Cardiac septum (tissue), 1 donor: ENCODE measurements at regions not wholly inside any gene's neighbourhood (a gene's known extent, or its start where the extent isn't known, plus 50 kb on each side); places are given as distances from the start of the nearest gene placed in this dataset.
"Not testable (repeated sequence)": the region's sequence is repeated elsewhere in the genome, so short reads cannot be mapped to it uniquely, and the experiment has no call there.

ENCODE experiments used
- DNase-seq: peaks from one replicate; pipeline ENCODE4 v3.0.0-alpha.2; 2020; ENCODE audit warnings: low spot score
- intact Hi-C: fragments of 100-400 bp; cut with DNase I; formaldehyde crosslinking; loops from one replicate; pipeline ENCODE4 v1.14.0; 2022
- donor health status: DM: no; HTN: no; CAD: no.

DNA sequence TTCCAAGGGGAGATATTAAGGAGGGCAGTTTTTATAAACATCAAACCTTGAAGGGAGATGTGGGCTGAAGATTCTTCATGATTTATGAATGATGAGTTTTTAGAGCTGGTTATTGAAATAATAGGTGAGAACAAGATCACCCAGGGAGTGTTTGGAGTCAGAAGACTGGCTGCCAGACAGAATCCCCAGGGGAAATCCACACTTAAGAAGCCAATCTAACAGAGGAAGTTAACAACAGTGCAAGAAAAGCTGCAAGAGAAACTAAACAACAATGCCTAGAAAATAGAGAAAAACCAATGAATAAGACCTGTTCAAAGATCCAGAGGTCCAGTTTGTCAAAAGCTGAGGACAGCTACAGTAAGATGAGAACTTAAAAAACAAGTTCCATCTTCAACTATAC, 167.9 kb upstream of the MAN1A1 start:
- DNase-seq = no peak
- intact Hi-C loops = no loop called here

GRCh38 chr6:119514345-119514744, 164.8 kb upstream of the MAN1A1 start:
- intact Hi-C loops = no loop called here
- DNase-seq = no peak

DNA sequence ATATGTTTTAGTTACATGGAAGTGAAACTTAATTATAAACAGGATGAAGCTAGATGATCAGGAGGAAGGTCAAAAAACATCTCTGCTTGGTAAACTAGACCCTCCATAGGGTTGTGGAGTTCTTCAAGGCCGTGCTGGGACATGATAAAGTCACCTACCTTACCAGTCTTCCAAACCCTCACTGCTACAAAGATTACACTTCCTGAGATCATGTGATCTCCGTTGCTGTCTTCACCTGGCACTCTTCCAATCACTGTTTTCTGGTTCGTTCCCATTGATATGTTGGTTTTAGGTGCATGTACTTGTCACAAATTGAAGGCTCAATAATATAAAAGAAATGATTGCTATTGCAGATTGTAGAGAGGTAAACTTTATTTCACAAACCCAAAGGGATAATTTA, 161.5 kb upstream of the MAN1A1 start:
- intact Hi-C loops = no loop called here
- no peak for DNase-seq

DNA sequence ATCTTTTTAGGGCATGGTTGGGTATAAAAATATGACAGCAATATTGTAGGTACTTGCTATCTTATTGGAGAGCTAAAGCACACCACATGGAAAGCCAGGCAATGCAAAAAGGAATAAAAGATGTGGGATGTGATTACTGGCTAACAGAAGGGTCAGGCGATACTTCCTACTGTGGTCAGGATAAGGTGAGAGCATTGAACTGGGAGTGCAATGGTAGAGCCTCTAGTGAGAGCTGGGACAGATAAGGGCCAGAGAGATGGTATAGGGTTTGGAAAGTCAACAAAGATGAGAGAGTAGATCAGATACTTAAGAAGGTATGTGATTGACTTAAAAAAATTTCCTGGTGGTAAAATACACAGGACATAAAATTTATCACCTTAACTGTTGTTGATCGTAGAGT, 160.7 kb upstream of the MAN1A1 start:
- intact Hi-C loops = no loop called here
- no peak for DNase-seq

DNA sequence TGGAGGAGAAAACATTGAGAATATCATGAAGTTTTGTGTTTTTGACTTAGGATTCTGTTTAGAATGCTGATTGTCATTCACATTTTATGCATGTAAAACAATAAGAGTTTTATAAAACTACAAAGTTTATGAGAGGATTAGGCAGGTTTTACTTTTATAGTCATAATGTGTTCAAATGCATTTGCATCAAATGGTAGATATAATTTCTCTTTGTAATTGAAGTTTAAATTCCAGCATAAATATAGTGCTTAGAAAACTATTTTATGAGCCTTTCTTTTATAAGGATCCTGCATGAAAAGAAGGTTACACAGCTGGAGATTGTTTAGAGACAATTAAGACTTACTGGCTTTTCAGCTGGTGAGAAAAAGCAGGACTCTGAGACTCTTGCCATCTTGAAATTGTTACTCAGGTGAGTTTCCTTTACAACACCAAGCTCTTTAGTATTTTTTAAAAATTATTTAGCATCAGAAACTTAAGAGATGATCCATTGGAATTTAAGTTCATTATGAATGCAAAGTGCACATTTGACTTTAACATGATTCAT, 157.1 kb upstream of the MAN1A1 start:
- no peak for DNase-seq
- intact Hi-C loops = no loop called here

DNA sequence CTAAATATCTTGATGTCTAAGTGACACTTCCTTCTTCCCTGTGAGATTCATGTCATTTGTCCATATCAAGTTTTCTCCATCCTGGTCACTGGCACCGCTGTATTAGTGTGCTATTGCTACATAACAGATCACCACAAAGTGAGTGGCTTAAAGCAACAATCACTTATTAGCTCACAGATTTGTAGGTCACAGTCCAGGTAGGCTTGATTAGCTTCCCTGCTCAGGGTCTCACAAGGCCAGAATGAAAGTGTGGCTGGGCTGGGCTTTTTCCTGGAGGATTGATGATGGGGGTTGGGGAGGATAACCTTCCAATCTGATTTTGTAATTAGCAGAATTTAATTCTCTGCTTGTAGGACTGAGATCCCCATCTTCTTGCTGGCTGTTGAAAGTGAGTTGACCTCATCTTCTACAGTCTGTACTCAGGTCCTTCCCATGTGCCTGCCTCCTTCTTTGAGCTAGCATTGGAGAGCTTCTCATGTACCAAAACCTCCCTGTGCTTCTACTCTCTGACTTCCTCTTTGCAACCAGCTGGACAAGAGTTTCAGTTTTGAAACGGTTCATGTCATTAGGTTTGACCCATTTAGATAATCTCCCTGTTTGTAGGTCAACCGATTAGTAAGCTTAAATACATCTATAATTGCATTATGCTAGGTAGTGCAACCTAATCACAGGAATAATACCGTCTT, 152.4 kb upstream of the MAN1A1 start:
- DNase-seq = no peak
- intact Hi-C loops = no loop called here

- intact Hi-C loops = no loop called here
- no peak for DNase-seq
Measured at GRCh38 chr6:119499797-119500196, 150.2 kb upstream of the MAN1A1 start.

GRCh38 chr6:119497988-119498727, 148.6 kb upstream of the MAN1A1 start:
- intact Hi-C loops = no loop called here
- DNase-seq = no peak

GRCh38 chr6:119495230-119495683, 145.7 kb upstream of the MAN1A1 start:
- no peak for DNase-seq
- intact Hi-C loops = no loop called here

GRCh38 chr6:119493980-119494379, 144.4 kb upstream of the MAN1A1 start:
- intact Hi-C loops = no loop called here
- no peak for DNase-seq

DNA sequence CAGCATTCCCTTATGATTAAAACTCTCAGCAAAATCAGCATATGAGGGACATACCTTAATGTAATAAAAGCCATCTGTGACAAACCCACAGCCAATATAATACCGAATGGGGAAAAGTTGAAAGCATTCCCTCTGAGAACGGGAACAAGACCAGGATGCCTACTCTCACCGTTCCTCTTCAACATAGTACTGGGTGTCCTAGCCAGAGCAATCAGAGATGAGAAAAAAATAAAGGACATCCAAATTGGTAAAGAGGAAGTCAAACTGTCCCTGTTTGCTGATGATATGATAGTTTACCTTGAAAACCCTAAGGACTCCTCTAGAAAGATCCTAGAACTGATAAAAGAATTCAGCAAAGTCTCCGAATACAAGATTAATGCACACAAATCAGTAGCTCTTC, 141.6 kb upstream of the MAN1A1 start:
- intact Hi-C loops, DNase-seq: not testable (repeated sequence)

DNA sequence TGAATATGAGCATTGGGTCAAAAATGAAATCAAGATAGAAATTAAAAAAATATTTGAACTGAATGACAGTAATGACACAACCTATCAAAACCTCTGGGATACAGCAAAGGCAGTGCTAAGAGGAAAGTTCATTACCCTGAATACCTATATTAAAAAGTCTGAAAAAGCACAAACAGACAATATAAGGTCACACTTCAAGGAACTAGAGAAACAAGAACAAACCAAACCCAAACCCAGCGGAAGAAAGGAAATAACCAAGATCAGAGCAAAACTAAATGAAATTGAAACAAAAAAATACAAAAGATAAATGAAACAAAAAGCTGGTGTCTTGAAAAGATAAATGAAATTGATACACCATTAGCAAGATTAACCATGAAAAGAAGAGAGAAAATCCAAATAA, 140.5 kb upstream of the MAN1A1 start:
- DNase-seq, intact Hi-C loops: not testable (repeated sequence)

- intact Hi-C loops = no loop called here
- no peak for DNase-seq
Measured at GRCh38 chr6:119484598-119484997, 135.0 kb upstream of the MAN1A1 start.

- intact Hi-C loops = no loop called here
- no peak for DNase-seq
Measured at GRCh38 chr6:119483908-119484307, 134.3 kb upstream of the MAN1A1 start.

DNA sequence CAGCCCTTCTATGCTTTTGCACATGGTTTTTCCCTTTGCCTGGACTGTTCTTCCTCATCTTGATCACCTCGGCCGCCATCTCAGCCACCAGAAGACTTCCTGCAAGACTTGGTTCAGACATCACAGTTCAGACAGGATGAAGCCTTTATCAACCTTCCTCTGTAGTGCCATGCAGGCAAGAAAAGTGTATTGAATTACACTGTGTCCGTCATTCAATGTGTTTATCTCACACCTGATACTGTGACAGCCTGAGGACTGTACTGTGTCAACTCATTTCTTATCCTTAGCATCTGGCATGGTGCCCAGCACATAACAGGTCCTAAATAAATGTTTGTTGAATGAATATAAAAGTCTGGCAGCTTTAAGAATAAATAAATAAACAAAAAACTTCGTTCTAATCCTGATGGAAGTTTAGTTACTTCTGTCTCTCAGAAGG, 133.3 kb upstream of the MAN1A1 start:
- DNase-seq = no peak
- intact Hi-C loops = no loop called here

DNA sequence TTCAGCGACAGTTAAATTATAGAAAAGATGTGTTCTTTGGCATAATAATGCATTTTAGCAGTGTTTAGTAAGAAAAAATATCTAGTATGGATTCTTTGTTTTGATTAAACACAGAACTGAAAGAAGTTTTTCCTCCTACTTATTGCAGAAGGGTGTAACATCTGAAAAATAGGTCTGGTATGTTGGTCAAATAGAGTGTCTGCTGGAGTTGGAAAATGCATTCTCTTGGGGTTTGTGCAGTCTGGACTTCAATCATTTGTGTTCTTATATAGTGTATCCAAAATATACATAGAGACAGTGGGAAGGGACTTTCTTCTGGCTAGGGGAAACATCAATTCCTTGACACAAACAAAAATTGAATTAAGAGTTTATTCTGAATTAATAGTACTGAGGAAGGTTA, 132.4 kb upstream of the MAN1A1 start:
- intact Hi-C loops = no loop called here
- no peak for DNase-seq

- DNase-seq = no peak
- intact Hi-C loops = no loop called here
Measured at GRCh38 chr6:119480961-119481497, 131.5 kb upstream of the MAN1A1 start.

DNA sequence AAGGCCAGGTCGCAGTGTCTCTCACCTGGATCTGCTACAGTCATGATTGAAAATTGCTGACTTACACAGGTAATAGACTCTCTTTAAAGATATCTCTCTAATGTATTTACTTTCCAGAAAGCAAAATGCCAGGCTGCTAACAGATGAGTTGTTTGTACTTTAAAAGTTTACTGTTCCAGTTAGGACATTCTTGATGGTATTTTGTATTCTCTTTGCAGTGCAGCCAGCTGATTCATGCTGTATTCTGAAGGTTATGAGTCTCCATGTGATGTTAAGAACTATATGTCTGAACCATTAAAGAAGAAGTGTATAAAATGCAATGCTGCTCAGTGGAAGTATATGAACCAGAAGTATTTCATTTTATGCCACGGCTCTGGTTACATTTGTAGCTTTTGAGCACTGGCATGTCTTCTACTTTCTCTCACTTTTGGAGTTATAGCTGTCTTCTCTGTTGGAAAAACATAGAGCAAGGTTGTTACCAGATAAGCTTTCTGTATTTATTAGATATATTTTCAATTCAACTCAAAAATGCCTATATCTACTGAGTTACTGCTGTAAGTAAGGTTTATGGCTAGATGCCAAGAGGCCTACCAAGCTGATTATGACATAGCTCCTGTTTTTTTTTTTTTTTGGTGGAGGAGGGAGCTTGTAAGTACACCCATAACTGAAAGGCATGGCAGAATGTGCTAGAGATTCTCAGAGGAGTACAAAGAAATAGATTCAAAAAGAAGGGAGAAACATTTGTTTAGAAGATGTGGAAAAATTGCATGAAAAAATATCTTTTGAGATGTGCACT, 130.5 kb upstream of the MAN1A1 start:
- intact Hi-C loops = no loop called here
- no peak for DNase-seq

DNA sequence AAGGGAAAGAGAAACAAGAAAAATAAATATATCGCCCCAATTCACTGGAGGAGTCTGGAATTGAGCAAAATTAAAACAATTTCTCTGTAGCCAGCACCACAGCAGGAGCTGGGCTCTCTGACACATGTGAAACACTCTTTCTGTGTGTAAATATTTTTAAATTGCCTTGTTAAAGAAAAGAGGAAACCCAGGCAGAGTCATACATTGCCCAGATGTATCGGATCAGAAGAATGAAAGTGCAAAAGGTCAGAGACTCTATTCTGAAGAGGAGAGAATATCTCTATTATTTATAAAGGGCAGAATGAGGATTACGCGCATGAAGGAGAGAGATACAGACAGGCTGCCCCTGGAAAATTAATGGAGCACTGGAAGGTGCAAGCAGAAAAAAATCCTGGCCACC, 127.0 kb upstream of the MAN1A1 start:
- intact Hi-C loops = no loop called here
- DNase-seq = no peak

DNA sequence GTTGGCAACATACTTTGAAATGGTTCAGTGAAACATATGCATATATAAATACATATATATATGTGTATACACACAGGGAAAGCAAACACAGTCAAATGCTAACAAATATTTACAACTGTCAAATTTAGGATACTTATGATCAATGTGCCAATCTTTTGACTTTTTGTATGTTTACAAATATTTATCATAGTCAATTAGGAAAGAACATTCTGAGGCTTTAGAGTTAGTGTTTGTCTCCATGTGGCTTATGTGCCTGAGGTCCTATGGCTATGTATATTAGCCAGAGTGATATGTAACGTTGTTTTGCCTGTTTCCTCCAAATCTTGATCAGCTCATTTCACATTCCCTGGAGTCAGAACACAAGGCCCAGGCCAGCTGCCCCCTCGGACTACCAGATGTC, 126.5 kb upstream of the MAN1A1 start:
- intact Hi-C loops = no loop called here
- DNase-seq = no peak
